HG02798 (cell line): ENCODE measurements at regions not wholly inside any gene's neighbourhood (a gene's known extent, or its start where the extent isn't known, plus 50 kb on each side); places are given as distances from the start of the nearest gene placed in this dataset.

Source experiments
- ATAC-seq: cut with Tn5 transposase; IDR thresholded peaks from one replicate; pipeline ENCODE4 v1.9.1; 2021; ENCODE audit warnings: mild to moderate bottlenecking; ENCODE audit not compliant: unreplicated experiment, poor library complexity

DNA sequence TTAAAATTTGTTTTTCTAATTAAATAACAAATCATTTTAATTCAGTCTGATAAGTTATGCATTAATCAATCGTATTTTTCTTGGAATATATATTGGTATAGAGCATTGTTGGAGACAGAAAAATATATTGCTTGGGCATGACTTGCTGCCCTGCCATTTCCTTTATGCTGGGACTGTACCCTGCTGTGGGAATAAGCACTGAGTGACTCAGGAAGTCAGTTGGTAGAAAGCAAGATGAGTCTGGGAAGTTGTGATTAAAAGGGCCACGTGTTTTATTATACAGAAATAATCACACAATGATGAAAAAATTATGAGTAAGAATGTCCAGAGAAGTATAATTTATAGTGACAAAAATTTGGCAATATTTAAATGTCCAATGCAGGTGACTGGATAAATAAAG is 139.5 kb downstream of the KIF18A start:
- ATAC-seq: no peak

GRCh38 chr11:27965559-27965958 is 142.4 kb downstream of the KIF18A start:
- ATAC-seq: no peak

DNA sequence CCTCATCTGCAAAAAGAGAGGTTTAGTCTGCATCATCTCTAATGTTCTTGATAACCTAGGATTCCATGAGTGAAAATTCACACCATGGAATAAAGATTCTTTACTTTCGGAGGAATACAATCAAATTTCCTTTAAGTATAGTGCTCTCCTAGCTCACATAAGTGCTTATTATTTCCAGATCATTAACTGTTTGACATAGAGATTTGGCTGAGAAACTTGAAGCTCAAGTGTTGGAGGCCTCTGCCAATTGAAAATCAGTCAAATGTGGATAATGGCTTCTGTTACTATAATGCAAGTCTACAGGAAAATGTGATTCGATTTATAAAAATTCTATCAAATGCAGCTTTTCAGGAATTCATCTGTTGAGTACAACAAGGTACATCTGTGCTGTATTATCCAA is 144.6 kb downstream of the KIF18A start:
- no peak for ATAC-seq

- ATAC-seq: no peak
Measured at GRCh38 chr11:27949951-27950738, 157.8 kb downstream of the KIF18A start.

GRCh38 chr11:27945348-27945747 is 162.6 kb downstream of the KIF18A start:
- ATAC-seq: no peak

GRCh38 chr11:27938011-27938410 is 169.9 kb downstream of the KIF18A start:
- no peak for ATAC-seq

- no peak for ATAC-seq
Measured at GRCh38 chr11:27934830-27935145, 173.2 kb downstream of the KIF18A start.

DNA sequence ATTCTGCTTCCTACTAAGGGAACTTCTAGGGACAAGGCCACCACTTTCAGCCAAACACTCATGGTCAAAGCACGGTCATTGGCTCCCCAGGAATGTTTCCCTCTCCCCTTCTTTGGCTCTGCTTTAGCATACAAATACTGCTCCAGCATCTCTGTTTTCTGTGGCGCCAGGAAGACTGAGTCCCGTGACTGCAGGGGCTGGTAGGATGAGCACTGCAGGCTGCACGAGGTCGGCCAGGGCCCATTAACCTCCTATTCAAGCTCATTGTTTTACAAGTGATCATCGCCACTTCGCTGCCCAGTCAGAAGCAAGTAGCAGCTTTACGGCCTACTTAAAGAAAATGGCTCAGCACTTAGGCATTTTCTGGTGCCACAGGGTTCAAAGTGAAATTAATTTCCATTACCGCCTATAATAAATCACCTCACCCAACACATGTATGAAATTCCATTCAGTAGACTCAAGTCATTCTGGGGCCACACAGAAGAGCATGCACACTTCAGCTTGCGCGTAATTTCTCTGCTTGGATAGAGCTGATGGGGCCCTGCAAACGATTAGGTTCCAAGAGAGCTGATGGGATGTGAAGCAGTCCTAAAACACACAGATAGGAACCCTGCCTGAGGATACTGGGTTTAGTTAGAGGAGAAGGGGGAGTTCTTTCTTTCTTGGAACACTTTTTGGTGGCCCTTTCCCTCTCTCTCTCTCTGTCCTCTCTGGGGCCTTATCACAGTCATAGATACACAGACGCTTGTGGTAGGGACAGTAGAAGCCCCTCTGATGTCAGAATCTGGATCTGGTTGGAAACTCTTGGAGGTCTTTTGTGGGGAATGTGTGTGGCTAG is 173.7 kb downstream of the KIF18A start:
- no peak for ATAC-seq

DNA sequence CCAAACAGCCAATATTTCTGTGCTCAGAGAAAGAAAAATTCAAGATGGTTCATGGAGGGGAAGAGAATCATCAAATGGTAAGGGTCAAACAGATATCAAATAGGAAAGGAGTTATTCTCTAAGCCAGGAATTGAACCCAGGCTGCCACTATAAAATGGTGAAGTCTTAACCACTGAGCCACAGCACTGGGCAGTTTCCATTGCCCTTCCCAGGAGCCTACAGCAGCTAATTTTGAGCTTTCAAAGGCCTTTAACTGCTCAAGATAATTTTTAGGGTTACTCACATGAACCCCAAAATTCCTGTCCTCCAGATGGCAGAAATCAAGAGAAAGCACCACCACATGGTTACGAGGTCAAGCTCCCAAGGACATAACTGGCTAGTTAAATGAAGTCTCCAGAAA is 176.2 kb downstream of the KIF18A start:
- no peak for ATAC-seq

DNA sequence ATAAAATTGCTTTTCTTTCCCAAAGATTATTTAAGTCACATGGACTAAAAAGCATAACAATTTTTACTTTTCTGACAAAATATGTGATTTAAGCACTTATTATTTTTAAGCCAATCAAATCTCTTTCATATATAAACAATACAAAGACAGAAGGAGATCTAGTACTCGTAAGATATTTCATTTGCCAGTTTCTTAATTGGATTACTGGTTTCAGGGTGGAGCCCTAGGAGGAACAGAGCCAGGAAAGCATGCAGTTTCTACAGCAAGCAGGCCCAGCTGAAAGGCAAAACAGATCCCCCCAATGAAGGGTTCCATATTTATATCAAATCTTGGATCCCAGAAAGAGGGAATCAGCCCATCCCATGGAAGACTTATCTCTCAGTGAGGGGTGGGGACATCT is 177.0 kb downstream of the KIF18A start:
- no peak for ATAC-seq

- no peak for ATAC-seq
Measured at GRCh38 chr11:27928809-27929208, 179.1 kb downstream of the KIF18A start.

DNA sequence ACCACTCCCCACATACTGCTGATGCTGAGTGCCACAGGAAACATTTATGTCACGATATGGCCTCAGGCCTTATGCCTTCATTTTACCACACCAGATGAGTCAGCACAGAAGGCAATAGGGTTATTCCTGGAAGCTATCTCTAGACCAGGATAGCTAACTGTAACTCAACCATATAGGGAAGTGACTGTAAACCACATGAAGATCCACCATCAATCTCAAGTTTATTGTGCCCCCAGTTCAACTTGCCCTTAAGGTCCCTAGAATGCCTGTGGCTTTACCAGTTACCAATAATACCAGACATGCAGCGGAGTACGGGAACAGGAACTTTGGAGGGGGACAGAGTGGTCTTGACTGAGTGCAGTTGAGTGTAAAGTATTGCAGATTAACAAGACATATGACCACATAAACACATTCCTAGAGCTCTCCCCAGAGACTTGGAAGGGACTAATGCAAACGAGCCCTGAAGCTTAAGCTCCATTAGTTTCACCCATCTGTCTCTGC is 180.9 kb downstream of the KIF18A start:
- ATAC-seq: no peak

- ATAC-seq: no peak
Measured at GRCh38 chr11:27926486-27926885, 181.5 kb downstream of the KIF18A start.

DNA sequence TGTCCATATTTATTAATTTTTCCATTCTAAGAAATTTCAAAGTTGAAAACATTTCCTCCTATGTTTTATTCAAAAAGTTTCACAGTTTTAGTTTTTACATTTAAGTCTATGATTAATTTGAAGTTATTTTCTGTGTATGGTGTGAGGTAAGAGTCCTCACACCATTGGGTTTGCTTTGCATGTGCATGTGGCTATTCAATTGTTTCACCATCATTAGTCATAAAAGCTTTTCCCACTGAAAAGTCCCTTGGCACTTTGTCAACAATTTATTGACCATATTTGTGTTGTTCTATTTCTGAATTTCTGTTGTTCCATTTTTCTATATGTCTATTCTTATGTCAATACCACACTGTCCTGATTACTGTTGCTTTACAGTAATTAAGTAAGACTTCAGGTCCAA is 186.5 kb downstream of the KIF18A start:
- ATAC-seq: no peak

GRCh38 chr11:27916541-27917100 is 191.3 kb downstream of the KIF18A start:
- peak; percentile 92 for ATAC-seq

DNA sequence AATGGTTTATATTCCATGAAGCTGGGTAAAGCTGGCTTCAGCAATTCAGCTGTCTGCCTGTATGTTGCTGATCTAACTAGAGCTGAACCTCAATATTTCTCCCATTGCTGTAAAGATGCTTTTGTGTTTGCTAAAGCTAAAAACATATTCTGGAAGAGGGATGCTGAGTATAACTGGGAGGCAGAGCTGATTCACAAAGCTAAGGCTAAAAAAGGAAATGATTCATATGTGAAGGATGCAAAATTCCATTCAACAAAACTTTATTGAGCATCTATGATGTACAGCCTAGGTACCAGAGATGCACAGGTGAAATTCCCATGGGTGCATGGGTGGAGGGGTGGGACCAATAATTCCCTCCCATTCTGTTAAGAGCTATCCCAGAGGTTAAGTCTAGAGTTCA is 193.9 kb downstream of the KIF18A start:
- no peak for ATAC-seq

DNA sequence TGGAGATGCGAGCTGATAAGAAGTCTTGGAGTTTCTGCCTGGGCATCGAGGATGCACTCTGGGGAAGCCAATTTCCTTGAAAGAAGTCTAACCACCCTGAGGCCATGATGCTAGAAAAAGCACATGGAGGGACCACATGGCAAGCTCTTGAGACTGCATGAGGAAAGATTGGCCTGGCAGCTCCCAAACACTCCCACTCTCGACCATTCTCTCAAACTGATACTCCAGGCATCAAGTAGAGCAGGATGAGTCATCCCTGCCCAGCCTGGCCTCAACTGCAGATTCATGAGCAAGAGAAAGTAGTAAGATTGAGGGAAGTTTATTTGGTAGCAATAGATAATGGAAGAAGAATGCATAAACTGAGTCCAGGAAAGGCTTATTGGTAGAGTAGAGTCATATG is 194.3 kb downstream of the KIF18A start:
- ATAC-seq: no peak

DNA sequence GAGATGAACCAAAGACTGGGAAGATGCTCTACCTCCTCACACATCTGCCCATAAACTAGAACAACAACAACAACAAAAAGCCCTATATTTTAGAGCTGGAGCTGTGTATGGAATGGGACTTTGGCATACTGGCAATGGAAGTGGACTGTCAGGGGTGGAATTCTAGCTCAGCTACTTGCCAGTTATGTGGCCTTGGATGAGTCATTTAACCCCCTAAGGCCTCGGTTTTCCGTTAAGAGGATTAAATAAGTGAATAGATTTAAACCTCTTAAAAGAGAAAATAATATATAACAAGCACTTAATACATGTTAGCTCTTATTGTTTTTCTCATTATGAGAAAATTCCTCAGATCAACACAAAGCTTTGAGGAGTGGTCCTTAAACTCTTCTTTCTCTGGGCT is 195.0 kb downstream of the KIF18A start:
- no peak for ATAC-seq

- ATAC-seq: no peak
Measured at GRCh38 chr11:27910186-27910931, 197.6 kb downstream of the KIF18A start.

- no peak for ATAC-seq
Measured at GRCh38 chr11:27909386-27909785, 198.6 kb downstream of the KIF18A start.

DNA sequence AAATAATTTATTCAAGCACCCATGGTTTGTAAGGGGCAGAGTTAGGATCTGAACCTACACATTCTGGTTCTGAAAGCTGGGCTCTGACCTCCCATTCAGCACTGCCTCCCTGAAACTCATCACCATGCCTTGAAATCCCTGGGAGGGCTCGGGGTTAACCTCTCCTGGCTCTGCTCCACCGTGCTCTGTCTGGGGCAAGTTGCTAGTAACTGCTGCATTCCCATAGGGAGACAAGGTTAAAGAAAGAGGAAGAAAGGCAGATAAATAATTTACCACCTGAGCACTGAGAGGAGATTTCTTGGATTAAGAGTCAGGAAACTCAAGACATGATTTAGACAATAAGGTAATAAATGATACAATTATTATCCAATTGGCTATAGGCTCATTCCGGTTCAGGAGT is 199.3 kb downstream of the KIF18A start:
- ATAC-seq: no peak
